Stimulated activated CD8-positive, alpha-beta memory T cell treated with anti-CD3 and anti-CD28 coated beads, Interleukin-2, amount 100 ng/mL, for 48 hours (primary cell): ENCODE measurements at regions not wholly inside any gene's neighbourhood (a gene's known extent, or its start where the extent isn't known, plus 50 kb on each side); places are given as distances from the start of the nearest gene placed in this dataset.

Experiments
- DNase-seq, 2 donors: peaks; one replicate each; pipeline ENCODE4 v3.0.0-alpha.2; 2020; ENCODE audit warnings: low read depth in 2 of 2

DNA sequence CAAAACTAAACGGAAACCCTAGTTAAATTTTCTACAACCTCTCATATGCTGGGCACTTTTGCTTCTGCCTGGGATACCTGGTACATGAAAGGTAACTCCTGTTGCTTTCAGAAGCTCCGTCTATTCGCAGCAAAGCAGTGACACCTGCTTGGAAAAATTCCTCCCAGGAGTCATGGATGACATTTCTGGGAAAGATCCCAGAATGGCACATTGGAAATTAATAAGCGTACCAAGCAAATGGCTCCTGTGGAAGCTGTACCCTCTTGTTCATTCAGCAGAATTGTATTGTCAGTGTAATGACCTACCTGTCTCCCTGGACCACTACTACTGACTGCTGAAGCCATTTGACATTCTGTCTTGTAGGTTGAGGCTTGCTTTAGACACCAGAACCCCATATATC lies 349.7 kb upstream of the NOCT start:
- no peak for DNase-seq

- no peak for DNase-seq
Measured at GRCh38 chr4:138663883-138664282, 351.7 kb upstream of the NOCT start.

DNA sequence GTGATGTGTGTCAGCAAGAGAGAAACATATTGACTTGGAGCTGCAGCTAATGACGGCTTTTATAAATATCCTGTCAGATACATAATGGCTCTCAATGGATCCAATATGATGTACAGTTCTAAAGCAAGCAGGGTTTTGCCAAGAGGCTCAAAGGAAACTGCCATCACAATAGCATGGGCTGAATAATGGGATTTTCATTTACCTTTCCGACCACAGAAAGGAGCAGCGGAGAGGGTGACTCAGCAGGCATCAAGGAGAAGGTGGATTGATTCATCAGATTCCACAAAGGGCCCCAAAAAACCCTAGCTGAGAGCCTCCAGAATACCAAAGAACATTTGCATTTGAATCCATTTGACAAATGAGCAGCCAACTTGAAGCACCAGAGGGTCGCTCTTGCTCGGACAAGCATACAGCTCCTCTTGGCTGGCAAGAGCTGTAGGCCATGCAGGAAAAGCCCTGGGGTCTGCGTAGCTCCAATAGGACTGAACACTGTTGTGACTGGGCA lies 355.7 kb upstream of the NOCT start:
- no peak for DNase-seq

GRCh38 chr4:138659037-138659811 lies 356.4 kb upstream of the NOCT start:
- no peak for DNase-seq

DNA sequence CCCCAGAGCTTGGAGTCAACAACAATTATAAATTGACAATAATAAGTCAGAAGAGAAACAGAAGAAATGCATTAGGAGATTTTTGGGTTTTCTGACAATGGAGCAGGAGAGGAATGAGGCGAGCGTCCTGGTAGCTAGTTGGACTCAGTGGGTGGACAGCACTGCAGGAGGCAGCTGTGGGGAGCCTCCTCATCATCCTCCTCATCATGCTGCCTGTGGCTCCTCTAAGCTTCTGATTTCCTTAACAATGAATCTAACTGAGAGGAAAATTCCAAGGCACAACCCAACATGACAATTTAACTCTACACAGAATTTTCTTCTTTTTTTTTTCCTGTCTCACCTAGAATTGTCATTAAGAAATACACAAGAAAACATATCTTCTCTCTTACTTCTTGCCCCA lies 357.1 kb upstream of the NOCT start:
- no peak for DNase-seq

DNA sequence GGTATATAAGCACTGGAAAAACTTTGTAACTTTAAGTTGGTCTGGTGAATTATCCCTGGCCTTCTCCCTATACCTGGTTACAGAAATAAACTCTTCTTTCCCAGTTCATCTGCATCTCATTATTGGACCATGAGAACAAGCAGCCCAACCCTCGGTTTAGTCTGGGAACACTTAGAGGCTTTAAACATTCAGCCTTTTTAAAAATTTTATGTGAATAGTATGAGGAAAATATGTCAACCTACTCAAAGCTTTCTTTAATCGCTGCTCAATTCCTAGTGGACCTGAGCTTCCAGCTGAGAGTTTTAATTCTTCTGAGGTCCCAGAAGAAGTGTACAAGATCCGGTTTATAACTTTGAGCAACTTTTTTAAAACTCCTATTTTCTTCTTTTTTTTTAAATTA lies 358.6 kb upstream of the NOCT start:
- DNase-seq = no peak

- DNase-seq = no peak
Measured at GRCh38 chr4:138655985-138656384, 359.6 kb upstream of the NOCT start.

DNA sequence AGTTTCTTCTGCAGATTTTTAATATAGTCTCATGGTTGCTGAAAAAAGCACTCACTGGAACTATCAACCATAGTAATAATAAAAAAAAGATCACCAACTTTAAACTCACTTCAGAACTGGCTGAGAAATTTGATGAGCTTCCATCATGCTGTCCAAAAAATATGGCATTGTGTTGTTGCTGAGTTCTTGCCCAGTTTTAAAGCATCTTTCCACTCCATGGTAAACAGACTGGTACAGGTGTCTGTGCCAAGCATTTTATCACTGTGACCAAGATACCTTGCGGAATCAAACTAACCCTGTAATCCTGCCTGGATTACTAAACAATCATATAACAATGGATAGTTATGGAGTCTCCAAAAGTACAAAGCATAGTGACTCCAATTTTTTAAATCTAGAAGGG lies 360.3 kb upstream of the NOCT start:
- DNase-seq = no peak

GRCh38 chr4:138650929-138651448 lies 364.6 kb upstream of the NOCT start:
- no peak for DNase-seq

GRCh38 chr4:138650495-138650894 lies 365.1 kb upstream of the NOCT start:
- no peak for DNase-seq

GRCh38 chr4:138647433-138647832 lies 368.1 kb upstream of the NOCT start:
- DNase-seq = no peak

- DNase-seq = no peak
Measured at GRCh38 chr4:138646383-138646782, 369.2 kb upstream of the NOCT start.

DNA sequence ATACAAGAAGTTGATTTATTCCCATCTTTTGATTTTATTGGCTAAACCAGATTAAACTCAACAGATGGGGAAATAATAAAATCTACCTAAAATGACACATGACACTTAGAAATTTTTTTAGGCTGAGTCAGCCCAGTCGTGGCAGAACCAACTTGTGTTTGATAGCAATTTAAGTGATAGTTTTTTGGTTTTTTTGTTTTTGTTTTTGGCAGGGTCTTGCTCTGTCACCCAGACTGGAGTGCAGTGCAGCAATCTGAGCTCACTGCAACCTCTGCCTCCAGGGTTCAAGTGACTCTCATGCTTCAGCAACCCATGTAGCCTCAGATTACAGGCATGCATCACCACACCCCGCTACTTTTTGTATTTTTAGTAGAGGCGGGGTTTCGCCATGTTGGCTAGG lies 370.3 kb upstream of the NOCT start:
- DNase-seq = no peak

GRCh38 chr4:138644322-138644721 lies 371.3 kb upstream of the NOCT start:
- no peak for DNase-seq

GRCh38 chr4:138643827-138644226 lies 371.8 kb upstream of the NOCT start:
- no peak for DNase-seq

DNA sequence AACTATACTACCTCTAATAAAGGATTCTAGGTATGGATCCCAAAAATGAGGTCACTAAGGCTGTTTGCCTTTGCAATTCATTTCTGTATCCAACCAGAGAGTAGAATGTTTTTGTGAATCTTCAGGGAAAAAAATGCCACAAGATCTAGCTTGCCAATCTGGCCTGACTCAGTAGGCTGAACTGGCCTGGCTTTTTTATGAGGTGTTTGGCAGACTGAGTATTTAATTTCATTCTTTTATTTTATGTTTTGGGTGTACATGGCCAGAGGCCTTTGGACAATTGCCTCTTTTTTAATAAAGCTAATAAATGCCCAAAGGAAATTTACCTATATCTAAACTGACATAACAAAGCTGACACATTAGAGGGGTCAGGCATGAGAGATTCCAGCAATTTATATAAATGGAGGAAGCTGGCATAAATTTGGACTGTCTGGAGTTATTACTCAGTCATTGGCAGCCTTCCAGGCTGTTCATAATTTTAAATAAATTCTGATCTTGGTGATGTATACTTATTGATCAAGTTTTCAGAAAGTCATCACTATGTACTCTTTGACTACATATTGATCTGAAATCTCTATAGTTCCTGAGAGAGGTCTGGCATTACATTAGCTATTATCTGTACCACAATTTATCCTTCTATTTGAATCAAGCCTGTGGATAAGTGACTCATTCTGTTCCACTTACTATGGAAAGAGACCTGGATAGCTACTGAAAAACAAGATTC lies 376.4 kb upstream of the NOCT start:
- DNase-seq = no peak

- no peak for DNase-seq
Measured at GRCh38 chr4:138636781-138637180, 378.8 kb upstream of the NOCT start.

GRCh38 chr4:138634915-138635314 lies 380.7 kb upstream of the NOCT start:
- DNase-seq = no peak

GRCh38 chr4:138633580-138633904 lies 382.0 kb upstream of the NOCT start:
- no peak for DNase-seq

DNA sequence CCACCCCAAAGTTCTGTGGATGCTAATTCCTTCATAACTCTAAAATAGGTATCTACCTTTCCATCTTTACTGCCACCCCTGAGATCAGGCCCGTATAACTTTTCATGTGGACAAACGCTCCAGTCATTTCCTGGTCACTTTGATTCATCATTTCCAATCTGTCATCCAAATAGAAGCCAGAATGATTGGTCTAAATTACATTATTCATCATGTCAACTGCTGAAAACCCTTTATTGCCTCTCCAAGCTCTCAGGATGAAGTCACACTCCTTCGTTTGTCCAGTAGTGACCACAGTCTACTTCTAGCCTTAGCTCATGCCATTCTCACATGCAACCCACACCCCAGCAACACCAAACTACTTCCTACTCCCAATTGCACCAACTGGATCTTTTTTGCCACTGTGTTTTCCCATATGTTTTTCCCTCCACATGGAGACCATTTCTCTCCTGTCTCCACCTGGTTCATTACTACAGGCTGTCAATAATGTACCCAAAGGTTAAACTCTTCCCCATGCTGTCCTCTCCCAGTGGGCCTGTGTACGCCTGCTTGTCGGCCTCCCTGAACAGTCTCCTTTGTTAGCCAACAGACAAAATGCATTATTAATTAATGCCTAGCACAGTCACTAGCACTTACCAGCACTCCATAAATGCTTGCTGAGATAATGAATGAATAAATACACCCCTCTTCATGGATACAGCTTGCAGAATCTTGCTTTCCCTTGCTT lies 382.6 kb upstream of the NOCT start:
- DNase-seq = no peak

GRCh38 chr4:138630666-138631065 lies 384.9 kb upstream of the NOCT start:
- DNase-seq = no peak

- no peak for DNase-seq
Measured at GRCh38 chr4:138629669-138630068, 385.9 kb upstream of the NOCT start.

GRCh38 chr4:138627096-138627495 lies 384.9 kb upstream of the SLC7A11 start:
- no peak for DNase-seq
